ENCODE measurements at regions not wholly inside any gene's neighbourhood (a gene's known extent, or its start where the extent isn't known, plus 50 kb on each side); places are given as distances from the start of the nearest gene placed in this dataset.
A peak's percentile ranks its signal among the peaks of the same experiment; 100 is the strongest.

- TF ChIP-seq CTCF (conservative IDR thresholded peaks at IDR 0.05; ENCODE audit: low read depth): no peak
- no peak overlapping the region for H3K27ac ChIP-seq
- peak; percentile 57 for DNase-seq (ENCODE audit: low spot score)
- POLR2A ChIA-PET (ENCODE audit: low non-redundant PET): no interaction called here
- CTCF ChIA-PET: interaction anchor here (0.7 kb wide), 1 partner anchor 249 kb away, joined by 3 read pairs; no protein-coding TSS in a partner anchor
These were observed 255.4 kb downstream of the DAD1 start for GRCh38 chr14:22333422-22334274.

GRCh38 chr14:22332686-22333421, 256.2 kb downstream of the DAD1 start:
- ChIA-PET CTCF (interaction anchor here (0.7 to 0.9 kb wide), 3 partner anchors 12 to 249 kb away, joined by 3 to 4 read pairs (median 3); no protein-coding TSS in a partner anchor), POLR2A (ENCODE audit: low non-redundant PET) (no interaction called here)
- no peak for TF ChIP-seq CTCF (conservative IDR thresholded peaks at IDR 0.05; ENCODE audit: low read depth)
- no peak overlapping the region for H3K27ac ChIP-seq
- no peak for DNase-seq (ENCODE audit: low spot score)

- POLR2A ChIA-PET (ENCODE audit: low non-redundant PET): no interaction called here
- CTCF ChIA-PET: no interaction called here
- DNase-seq (ENCODE audit: low spot score): no peak
- no peak overlapping the region for H3K27ac ChIP-seq
- TF ChIP-seq CTCF (conservative IDR thresholded peaks at IDR 0.05; ENCODE audit: low read depth): no peak
These were observed 259.7 kb downstream of the DAD1 start for GRCh38 chr14:22329371-22329770.

GRCh38 chr14:22325676-22326400, 263.2 kb downstream of the DAD1 start:
- ChIA-PET POLR2A (ENCODE audit: low non-redundant PET) (interaction anchor here (0.6 kb wide), 1 partner anchor 657 kb away, joined by 3 read pairs; the partner anchor contains the start of gene AJUBA), CTCF (interaction anchor here (0.6 kb wide), 1 partner anchor 86 kb away, joined by 3 read pairs; no protein-coding TSS in a partner anchor)
- H3K27ac ChIP-seq: no peak overlapping the region
- DNase-seq (ENCODE audit: low spot score): no peak
- TF ChIP-seq CTCF (conservative IDR thresholded peaks at IDR 0.05; ENCODE audit: low read depth): no peak

- no peak for DNase-seq (ENCODE audit: low spot score)
- no peak for TF ChIP-seq CTCF (conservative IDR thresholded peaks at IDR 0.05; ENCODE audit: low read depth)
- ChIA-PET CTCF (interaction anchor here (0.7 to 2.7 kb wide), 11 partner anchors 12 to 155 kb away, joined by 3 to 42 read pairs (median 3); no protein-coding TSS in a partner anchor), POLR2A (ENCODE audit: low non-redundant PET) (interaction anchor here (0.6 kb wide), 1 partner anchor 58 kb away, joined by 3 read pairs; no protein-coding TSS in a partner anchor)
- H3K27ac ChIP-seq: no peak overlapping the region
These were observed 268.7 kb downstream of the DAD1 start for GRCh38 chr14:22320362-22320750.
